ENCODE measurements at regions not wholly inside any gene's neighbourhood (a gene's known extent, or its start where the extent isn't known, plus 50 kb on each side); places are given as distances from the start of the nearest gene placed in this dataset.

- no peak for DNase-seq
- intact Hi-C loops (cut with DNase I), result loop anchor here (10.0 kb wide), 1 partner anchor 381 kb away; the partner anchor contains the start of gene MPC1
- TF ChIP-seq POLR2AphosphoS5 (IDR thresholded peaks at IDR 0.05) (peak in 1 of 4 donors; percentile 69), EP300 (IDR thresholded peaks at IDR 0.05) (peak in 1 of 4 donors; percentile 34), CTCF (IDR thresholded peaks at IDR 0.05) (no peak), POLR2A (IDR thresholded peaks at IDR 0.05) (no peak)
- peaks cover 0 to 36% (median 35%) of the 10 kb centered on the region in 4 donors for H3K4me1 ChIP-seq
- no peaks in the 10 kb centered on the region for H3K36me3 ChIP-seq
- no peak overlapping the region for H3K4me3 ChIP-seq
- 39 to 47% methylated on average over 3 of the region's 3 CpGs for WGBS, 2 donors
- H3K9me3 ChIP-seq, result no peaks in the 10 kb centered on the region
- peaks cover 0 to 21% (median 0%) of the 10 kb centered on the region in 3 donors for H3K27me3 ChIP-seq
- peak overlapping the region in 1 of 4 donors; percentile 93 for H3K27ac ChIP-seq
Observed at GRCh38 chr6:166003569-166003968, 164.1 kb downstream of the TBXT start.

GRCh38 chr6:166001359-166001758, 166.3 kb downstream of the TBXT start:
- no peak for DNase-seq
- Histone ChIP-seq H3K27ac (no peak overlapping the region), H3K27me3 (peaks cover 0 to 3% (median 0%) of the 10 kb centered on the region in 3 donors), H3K4me1 (peaks cover 0 to 14% (median 13%) of the 10 kb centered on the region in 4 donors), H3K9me3 (no peaks in the 10 kb centered on the region), H3K36me3 (no peaks in the 10 kb centered on the region), H3K4me3 (no peak overlapping the region)
- intact Hi-C loops (cut with DNase I), result loop anchor here (10.0 kb wide), 1 partner anchor 383 kb away; the partner anchor contains the start of gene MPC1
- TF ChIP-seq EP300 (IDR thresholded peaks at IDR 0.05) (peak in 2 of 4 donors; percentile 14 to 83), POLR2AphosphoS5 (IDR thresholded peaks at IDR 0.05) (peak; percentile 13 to 45 (median 31)), POLR2A (IDR thresholded peaks at IDR 0.05) (no peak)
- WGBS, 2 donors, result 70 to 73% methylated on average over 9 of the region's 9 CpGs

GRCh38 chr6:165999279-165999678, 168.4 kb downstream of the TBXT start:
- Histone ChIP-seq H3K27me3 (no peaks in the 10 kb centered on the region), H3K9me3 (no peaks in the 10 kb centered on the region), H3K4me3 (no peak overlapping the region), H3K27ac (no peak overlapping the region), H3K36me3 (no peaks in the 10 kb centered on the region), H3K4me1 (no peaks in the 10 kb centered on the region)
- TF ChIP-seq EP300 (IDR thresholded peaks at IDR 0.05) (peak in 1 of 4 donors; percentile 46), POLR2AphosphoS5 (IDR thresholded peaks at IDR 0.05) (no peak)
- intact Hi-C loops (cut with DNase I), result no loop called here
- no peak for DNase-seq
- 91 to 92% methylated on average over 8 of the region's 8 CpGs for WGBS, 2 donors

GRCh38 chr6:165998072-165998471, 169.6 kb downstream of the TBXT start:
- H3K27ac ChIP-seq, result no peak overlapping the region
- intact Hi-C loops (cut with DNase I), result no loop called here
- 60 to 72% methylated on average over 3 of the region's 3 CpGs for WGBS, 2 donors

DNA sequence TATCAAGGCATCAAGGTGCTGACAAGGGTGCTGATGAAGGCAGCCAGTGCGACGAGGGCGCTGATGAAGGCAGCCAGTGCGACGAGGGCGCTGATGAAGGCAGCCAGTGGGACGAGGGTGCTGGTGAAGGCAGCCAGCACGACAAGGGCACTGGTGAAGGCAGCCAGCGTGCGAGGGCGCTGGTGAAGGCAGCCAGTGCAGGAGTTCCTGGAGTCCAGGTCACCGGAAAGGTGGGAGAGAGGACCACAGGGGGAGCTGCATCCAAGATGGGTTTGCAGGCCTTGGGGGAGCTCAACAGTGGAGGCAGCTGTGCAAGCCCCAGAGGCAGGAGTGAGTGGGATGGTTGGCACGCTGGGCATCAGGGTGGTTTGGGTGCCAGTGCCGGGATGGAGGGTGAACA, 176.3 kb downstream of the TBXT start:
- no peak for DNase-seq
- Histone ChIP-seq H3K4me3 (no peak overlapping the region), H3K27ac (no peak overlapping the region), H3K36me3 (no peaks in the 10 kb centered on the region), H3K9me3 (no peaks in the 10 kb centered on the region), H3K4me1 (peaks cover 0 to 23% (median 16%) of the 10 kb centered on the region in 4 donors), H3K27me3 (peaks cover 0 to 19% (median 0%) of the 10 kb centered on the region in 3 donors)
- TF ChIP-seq CTCF (IDR thresholded peaks at IDR 0.05), result no peak
- TF ChIP-seq EP300 (IDR thresholded peaks at IDR 0.05), result no peak
- no peak for TF ChIP-seq POLR2AphosphoS5 (IDR thresholded peaks at IDR 0.05)
- 84 to 86% methylated on average over 14 of the region's 14 CpGs for WGBS, 2 donors
- intact Hi-C loops (cut with DNase I), result no loop called here

More at GRCh38 chr6:165998072-165998471, 169.6 kb downstream of the TBXT start:
- Histone ChIP-seq H3K4me1 (no peaks in the 10 kb centered on the region), H3K9me3 (no peaks in the 10 kb centered on the region), H3K27me3 (no peaks in the 10 kb centered on the region), H3K4me3 (no peak overlapping the region), H3K36me3 (no peaks in the 10 kb centered on the region)
- no peak for DNase-seq
- TF ChIP-seq POLR2A (IDR thresholded peaks at IDR 0.05), result no peak
- no peak for TF ChIP-seq POLR2AphosphoS5 (IDR thresholded peaks at IDR 0.05)
- no peak for TF ChIP-seq EP300 (IDR thresholded peaks at IDR 0.05)
- TF ChIP-seq CTCF (IDR thresholded peaks at IDR 0.05), result no peak

GRCh38 chr6:165990216-165990615, 177.4 kb downstream of the TBXT start:
- 59 to 65% methylated on average over 2 of the region's 2 CpGs for WGBS, 2 donors
- H3K27me3 ChIP-seq, result peaks cover 0 to 19% (median 0%) of the 10 kb centered on the region in 3 donors
- intact Hi-C loops (cut with DNase I), result no loop called here

More at GRCh38 chr6:165990216-165990615, 177.4 kb downstream of the TBXT start:
- no peak for DNase-seq
- H3K4me3 ChIP-seq, result no peak overlapping the region
- TF ChIP-seq POLR2AphosphoS5 (IDR thresholded peaks at IDR 0.05) (no peak), EP300 (IDR thresholded peaks at IDR 0.05) (no peak)
- H3K9me3 ChIP-seq, result no peaks in the 10 kb centered on the region
- H3K27ac ChIP-seq, result no peak overlapping the region
- H3K36me3 ChIP-seq, result no peaks in the 10 kb centered on the region
- H3K4me1 ChIP-seq, result peaks cover 0 to 28% (median 23%) of the 10 kb centered on the region in 4 donors
